Tibial nerve (tissue), 4 donors: ENCODE measurements at regions not wholly inside any gene's neighbourhood (a gene's known extent, or its start where the extent isn't known, plus 50 kb on each side); places are given as distances from the start of the nearest gene placed in this dataset.

Experiments
- DNase-seq, 2 donors: peaks; one replicate each; pipeline ENCODE4 v3.0.0-alpha.2; 2019; ENCODE audit warnings: low spot score in 2 of 2
- H3K27ac ChIP-seq, 4 donors: fragments of 200-600 bp; sonication (generic) in 3 of 4; one replicate each; pipeline ENCODE4 v1.5.1; 2017 to 2019; ENCODE audit warnings: mild to moderate bottlenecking in 1 of 4
- H3K27me3 ChIP-seq, 2 donors: fragments of 200-600 bp; sonication (generic) in 1 of 2; one replicate each; pipeline versions ENCODE4 v1.5.1 to v1.6.0; 2017 to 2019
- H3K36me3 ChIP-seq, 3 donors: fragments of 200-600 bp; sonication (generic); one replicate each; pipeline ENCODE4 v1.5.1; 2018 to 2019
- H3K4me1 ChIP-seq, 4 donors: fragments of 200-600 bp; sonication (generic) in 3 of 4; one replicate each; pipeline ENCODE4 v1.5.1; 2017 to 2019
- H3K4me3 ChIP-seq, 4 donors: fragments of 200-600 bp; sonication (generic) in 3 of 4; one replicate each; pipeline ENCODE4 v1.5.1; 2017 to 2019; ENCODE audit warnings: mild to moderate bottlenecking in 1 of 4, moderate library complexity in 1 of 4
- H3K9me3 ChIP-seq, 4 donors: fragments of 200-600 bp; sonication (generic) in 3 of 4; one replicate each; pipeline ENCODE4 v1.5.1; 2017 to 2019
- EP300 ChIP-seq, 2 donors: sonication (generic); formaldehyde crosslinking; IDR thresholded peaks; one replicate each; pipeline ENCODE4 v1.6.1; 2017; ENCODE audit warnings: antibody characterized with exemption in 2 of 2, mild to moderate bottlenecking in 1 of 2
- POLR2A ChIP-seq, 2 donors: fragments of 450-650 bp; IDR thresholded peaks; one replicate each; pipeline ENCODE4 v1.6.1; 2017; ENCODE audit warnings: antibody characterized with exemption in 2 of 2, mild to moderate bottlenecking in 2 of 2, moderate library complexity in 2 of 2
- WGBS, 2 donors: methylation state at CpG; one replicate each; pipeline ENCODE4 v1.1.5; 2018; 5-methylcytosine and 5-hydroxymethylcytosine counted together
- TF ChIP-seq, protein P1 (sequence below), 5 experiments: fragments of 200-600 bp in 3 of 5; fragments of 450-650 bp in 2 of 5; sonication (generic) in 3 of 5; IDR thresholded peaks; one replicate each; pipeline ENCODE4 v1.5.1; 2016 to 2019; ENCODE audit warnings: antibody characterized with exemption in 5 of 5, mild to moderate bottlenecking in 3 of 5, moderate library complexity in 2 of 5

DNA sequence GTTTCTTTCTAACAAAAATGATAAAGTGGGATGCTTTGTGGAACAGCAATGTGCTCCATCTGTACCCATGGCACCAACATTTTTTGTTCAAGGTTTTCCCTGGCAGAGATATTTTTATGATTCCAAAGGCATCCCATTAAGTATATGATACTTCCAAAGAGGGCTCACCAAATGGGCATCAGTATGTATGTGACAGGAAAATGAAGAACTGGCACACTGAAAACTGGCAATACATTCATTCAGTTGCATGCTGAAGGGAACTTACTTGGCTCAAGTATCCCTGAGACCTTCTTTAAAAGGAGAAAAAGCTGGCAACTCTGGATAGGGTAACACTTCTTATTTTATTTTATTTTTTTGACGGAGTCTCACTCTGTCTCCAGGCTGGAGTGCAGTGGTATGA is 249.8 kb downstream of the IL20RB start:
- Histone ChIP-seq H3K36me3 (no peaks in the 10 kb centered on the region), H3K9me3 (no peaks in the 10 kb centered on the region), H3K4me3 (no peak overlapping the region), H3K27ac (no peak overlapping the region), H3K27me3 (no peaks in the 10 kb centered on the region), H3K4me1 (no peaks in the 10 kb centered on the region)
- no peak for DNase-seq
- TF ChIP-seq, protein P1, sequence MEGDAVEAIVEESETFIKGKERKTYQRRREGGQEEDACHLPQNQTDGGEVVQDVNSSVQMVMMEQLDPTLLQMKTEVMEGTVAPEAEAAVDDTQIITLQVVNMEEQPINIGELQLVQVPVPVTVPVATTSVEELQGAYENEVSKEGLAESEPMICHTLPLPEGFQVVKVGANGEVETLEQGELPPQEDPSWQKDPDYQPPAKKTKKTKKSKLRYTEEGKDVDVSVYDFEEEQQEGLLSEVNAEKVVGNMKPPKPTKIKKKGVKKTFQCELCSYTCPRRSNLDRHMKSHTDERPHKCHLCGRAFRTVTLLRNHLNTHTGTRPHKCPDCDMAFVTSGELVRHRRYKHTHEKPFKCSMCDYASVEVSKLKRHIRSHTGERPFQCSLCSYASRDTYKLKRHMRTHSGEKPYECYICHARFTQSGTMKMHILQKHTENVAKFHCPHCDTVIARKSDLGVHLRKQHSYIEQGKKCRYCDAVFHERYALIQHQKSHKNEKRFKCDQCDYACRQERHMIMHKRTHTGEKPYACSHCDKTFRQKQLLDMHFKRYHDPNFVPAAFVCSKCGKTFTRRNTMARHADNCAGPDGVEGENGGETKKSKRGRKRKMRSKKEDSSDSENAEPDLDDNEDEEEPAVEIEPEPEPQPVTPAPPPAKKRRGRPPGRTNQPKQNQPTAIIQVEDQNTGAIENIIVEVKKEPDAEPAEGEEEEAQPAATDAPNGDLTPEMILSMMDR (IDR thresholded peaks at IDR 0.05): no peak
- TF ChIP-seq POLR2A (IDR thresholded peaks at IDR 0.05) (no peak), EP300 (IDR thresholded peaks at IDR 0.05) (no peak)
- 89 to 96% methylated on average over 1 of the region's 1 CpG for WGBS, 2 donors

DNA sequence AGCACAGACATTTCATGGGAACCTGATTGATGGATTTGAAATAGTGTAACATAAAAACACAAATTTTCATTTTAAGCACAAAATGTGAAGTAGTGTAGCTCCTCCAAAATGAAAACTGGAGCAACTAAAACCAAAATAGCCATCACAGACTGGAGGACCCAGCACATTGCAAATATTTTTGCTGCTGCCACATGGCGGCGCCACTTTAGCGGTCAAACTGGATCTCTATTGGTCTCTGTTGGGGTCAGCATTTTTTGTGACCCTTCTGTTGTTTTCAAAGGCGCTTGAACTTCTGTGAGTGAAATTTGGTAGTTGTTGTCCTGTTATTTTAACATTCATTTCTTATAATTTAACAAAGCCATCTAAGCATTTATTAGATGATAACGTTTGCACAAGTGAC is 259.9 kb downstream of the IL20RB start:
- no peak for DNase-seq
- peaks cover 0 to 13% (median 0%) of the 10 kb centered on the region in 4 donors for H3K9me3 ChIP-seq
- H3K36me3 ChIP-seq: no peaks in the 10 kb centered on the region
- TF ChIP-seq, protein P1 (IDR thresholded peaks at IDR 0.05): no peak
- TF ChIP-seq EP300 (IDR thresholded peaks at IDR 0.05): no peak
- no peak for TF ChIP-seq POLR2A (IDR thresholded peaks at IDR 0.05)
- no peaks in the 10 kb centered on the region for H3K4me1 ChIP-seq
- no peak overlapping the region for H3K27ac ChIP-seq
- no peaks in the 10 kb centered on the region for H3K27me3 ChIP-seq
- 31 to 33% methylated on average over 5 of the region's 5 CpGs for WGBS, 2 donors
- H3K4me3 ChIP-seq: no peak overlapping the region

DNA sequence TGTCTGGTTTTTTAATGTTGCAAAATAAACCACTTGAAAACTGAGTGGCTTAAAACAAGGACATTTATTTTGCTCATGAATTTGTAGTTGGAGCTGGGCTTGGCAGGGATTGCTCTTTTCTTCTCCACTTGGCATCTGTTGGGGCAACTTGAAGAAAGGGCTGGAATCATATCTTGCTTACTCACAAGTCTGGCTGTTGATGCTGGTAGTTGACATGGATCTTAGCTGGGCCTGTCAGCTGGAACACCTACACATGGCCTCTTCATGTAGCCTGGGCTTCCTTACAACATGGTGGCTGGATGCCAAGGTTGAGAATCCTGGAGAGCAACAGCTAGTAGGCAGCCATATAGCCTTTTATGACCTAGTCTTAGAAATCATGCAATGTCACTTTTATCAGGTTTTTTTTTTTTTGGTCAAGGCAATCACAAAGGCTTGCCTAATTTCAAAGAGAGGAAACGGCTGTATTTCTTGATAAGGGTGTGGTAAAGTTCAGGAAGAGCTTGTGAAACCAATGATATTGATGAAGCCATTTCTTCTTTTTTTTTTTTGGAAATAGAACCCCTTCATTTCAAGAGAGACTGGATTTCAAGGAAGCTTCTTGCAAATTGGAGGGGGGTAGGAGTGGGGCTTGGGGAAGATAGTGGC is 262.1 kb downstream of the IL20RB start:
- 68 to 78% methylated on average over 1 of the region's 1 CpG for WGBS, 2 donors
- Histone ChIP-seq H3K9me3 (peaks cover 0 to 13% (median 0%) of the 10 kb centered on the region in 4 donors), H3K4me3 (no peak overlapping the region), H3K36me3 (no peaks in the 10 kb centered on the region), H3K27ac (no peak overlapping the region), H3K27me3 (no peaks in the 10 kb centered on the region), H3K4me1 (no peaks in the 10 kb centered on the region)
- no peak for DNase-seq
- no peak for TF ChIP-seq POLR2A (IDR thresholded peaks at IDR 0.05)

DNA sequence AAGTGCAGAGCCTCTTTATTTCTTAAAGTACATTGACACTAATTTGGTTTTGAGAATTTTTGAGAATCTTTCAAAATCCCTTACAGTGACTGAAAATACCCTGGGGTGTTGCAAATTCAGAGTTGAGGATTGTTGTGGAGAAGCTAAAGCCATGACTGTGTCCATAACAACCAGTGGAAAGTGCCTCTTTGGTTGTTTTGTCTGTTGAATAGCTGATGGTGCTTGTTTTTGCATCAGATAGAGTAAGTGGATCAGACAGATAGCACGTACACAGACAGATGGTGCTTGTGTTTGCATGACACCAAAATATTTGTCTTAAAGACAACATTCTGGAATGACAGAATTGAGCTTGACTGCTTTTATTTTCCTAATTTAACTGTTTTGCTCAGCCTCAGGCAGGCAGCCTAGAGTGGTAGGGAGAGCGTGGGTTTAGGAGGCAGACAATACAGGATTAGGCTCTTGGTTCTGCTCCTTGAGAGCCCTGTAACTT is 265.0 kb downstream of the IL20RB start:
- TF ChIP-seq POLR2A (IDR thresholded peaks at IDR 0.05) (no peak), EP300 (IDR thresholded peaks at IDR 0.05) (no peak)
- TF ChIP-seq, protein P1 (IDR thresholded peaks at IDR 0.05): no peak
- Histone ChIP-seq H3K36me3 (no peaks in the 10 kb centered on the region), H3K27ac (no peak overlapping the region), H3K9me3 (peaks cover 0 to 13% (median 0%) of the 10 kb centered on the region in 4 donors), H3K27me3 (no peaks in the 10 kb centered on the region), H3K4me3 (no peak overlapping the region), H3K4me1 (no peaks in the 10 kb centered on the region)
- 60 to 61% methylated on average over 2 of the region's 2 CpGs for WGBS, 2 donors
- no peak for DNase-seq

DNA sequence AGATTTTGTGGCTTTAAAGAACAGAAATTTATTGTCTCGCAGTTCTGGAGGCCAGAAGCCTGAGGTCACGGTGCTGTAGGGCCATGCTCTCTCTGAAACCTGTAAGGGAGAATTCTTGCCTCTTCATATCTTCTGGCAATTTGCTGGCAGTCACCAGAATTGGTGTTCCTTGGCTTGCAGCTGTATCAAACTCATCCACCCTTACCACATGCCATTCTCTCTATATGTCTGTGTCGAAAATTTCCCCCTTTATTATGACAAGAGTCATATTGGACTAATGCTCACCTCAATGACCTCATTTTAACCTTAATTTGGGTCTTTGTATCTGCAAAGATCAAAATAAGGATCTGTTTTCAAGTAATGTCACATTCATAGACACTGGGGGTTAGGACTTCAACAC is 266.7 kb downstream of the IL20RB start:
- 88 to 91% methylated on average over 3 of the region's 3 CpGs for WGBS, 2 donors
- no peaks in the 10 kb centered on the region for H3K36me3 ChIP-seq
- H3K9me3 ChIP-seq: peaks cover 0 to 7% (median 0%) of the 10 kb centered on the region in 4 donors
- H3K27me3 ChIP-seq: no peaks in the 10 kb centered on the region
- no peaks in the 10 kb centered on the region for H3K4me1 ChIP-seq
- TF ChIP-seq, protein P1 (IDR thresholded peaks at IDR 0.05): no peak
- TF ChIP-seq POLR2A (IDR thresholded peaks at IDR 0.05) (no peak), EP300 (IDR thresholded peaks at IDR 0.05) (no peak)
- H3K27ac ChIP-seq: no peak overlapping the region
- no peak overlapping the region for H3K4me3 ChIP-seq
- no peak for DNase-seq
